ENCODE measurements at regions not wholly inside any gene's neighbourhood (a gene's known extent, or its start where the extent isn't known, plus 50 kb on each side); places are given as distances from the start of the nearest gene placed in this dataset.

- TF ChIP-seq POLR2AphosphoS5 (IDR thresholded peaks at IDR 0.05): no peak
- no peak for TF ChIP-seq CTCF (IDR thresholded peaks at IDR 0.05)
- TF ChIP-seq POLR2A (IDR thresholded peaks at IDR 0.05; ENCODE audit: low read depth): no peak
These were observed 258.6 kb upstream of the CTNND2 start for GRCh38 chr5:12162863-12163262.

All from esophagus muscularis mucosa (tissue), 3 donors.